ENCODE measurements at regions not wholly inside any gene's neighbourhood (a gene's known extent, or its start where the extent isn't known, plus 50 kb on each side); places are given as distances from the start of the nearest gene placed in this dataset.

DNA sequence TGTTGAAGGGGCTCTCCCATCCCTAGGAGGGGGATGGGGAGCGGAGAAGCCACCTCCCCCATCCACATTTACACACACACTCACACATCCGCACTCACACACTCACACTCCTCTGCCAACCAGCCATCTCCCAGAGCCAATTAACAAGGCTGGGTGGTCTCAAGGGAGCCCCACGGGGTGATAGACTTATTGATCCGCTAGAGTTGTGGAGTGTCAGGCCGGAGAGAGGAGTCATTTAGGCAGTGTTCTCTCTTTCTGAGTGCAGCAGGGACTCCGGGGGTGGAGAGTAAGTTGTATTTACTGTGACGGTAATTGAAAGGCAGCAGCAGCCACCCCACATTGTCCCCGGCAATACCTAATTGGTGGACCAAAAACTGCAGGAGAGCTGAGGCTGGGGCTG is 61.6 kb downstream of the KLHDC7A start:
- TF ChIP-seq, protein P1, sequence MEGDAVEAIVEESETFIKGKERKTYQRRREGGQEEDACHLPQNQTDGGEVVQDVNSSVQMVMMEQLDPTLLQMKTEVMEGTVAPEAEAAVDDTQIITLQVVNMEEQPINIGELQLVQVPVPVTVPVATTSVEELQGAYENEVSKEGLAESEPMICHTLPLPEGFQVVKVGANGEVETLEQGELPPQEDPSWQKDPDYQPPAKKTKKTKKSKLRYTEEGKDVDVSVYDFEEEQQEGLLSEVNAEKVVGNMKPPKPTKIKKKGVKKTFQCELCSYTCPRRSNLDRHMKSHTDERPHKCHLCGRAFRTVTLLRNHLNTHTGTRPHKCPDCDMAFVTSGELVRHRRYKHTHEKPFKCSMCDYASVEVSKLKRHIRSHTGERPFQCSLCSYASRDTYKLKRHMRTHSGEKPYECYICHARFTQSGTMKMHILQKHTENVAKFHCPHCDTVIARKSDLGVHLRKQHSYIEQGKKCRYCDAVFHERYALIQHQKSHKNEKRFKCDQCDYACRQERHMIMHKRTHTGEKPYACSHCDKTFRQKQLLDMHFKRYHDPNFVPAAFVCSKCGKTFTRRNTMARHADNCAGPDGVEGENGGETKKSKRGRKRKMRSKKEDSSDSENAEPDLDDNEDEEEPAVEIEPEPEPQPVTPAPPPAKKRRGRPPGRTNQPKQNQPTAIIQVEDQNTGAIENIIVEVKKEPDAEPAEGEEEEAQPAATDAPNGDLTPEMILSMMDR (IDR thresholded peaks at IDR 0.05; ENCODE audit: low read length) = no peak
- no peak for TF ChIP-seq EZH2 (IDR thresholded peaks at IDR 0.05; ENCODE audit: borderline replicate concordance, low read length)
